ENCODE measurements at regions not wholly inside any gene's neighbourhood (a gene's known extent, or its start where the extent isn't known, plus 50 kb on each side); places are given as distances from the start of the nearest gene placed in this dataset.

GRCh38 chr2:34201099-34201498 is 602.0 kb upstream of the FAM98A start:
- Mint-ChIP-seq H3K27me3 (ENCODE audit: low read depth) (no peaks in the 10 kb centered on the region), H3K36me3 (ENCODE audit: low read depth) (no peaks in the 10 kb centered on the region), H3K27ac (no peak overlapping the region), H3K4me1 (ENCODE audit: low read depth) (no peaks in the 10 kb centered on the region), H3K4me3 (no peak overlapping the region), H3K9me3 (ENCODE audit: insufficient read depth) (peaks cover 4% of the 10 kb centered on the region)
- CTCF ChIA-PET = no interaction called here
- no peak for DNase-seq
- ATAC-seq = no peak
- POLR2A ChIA-PET = no interaction called here

DNA sequence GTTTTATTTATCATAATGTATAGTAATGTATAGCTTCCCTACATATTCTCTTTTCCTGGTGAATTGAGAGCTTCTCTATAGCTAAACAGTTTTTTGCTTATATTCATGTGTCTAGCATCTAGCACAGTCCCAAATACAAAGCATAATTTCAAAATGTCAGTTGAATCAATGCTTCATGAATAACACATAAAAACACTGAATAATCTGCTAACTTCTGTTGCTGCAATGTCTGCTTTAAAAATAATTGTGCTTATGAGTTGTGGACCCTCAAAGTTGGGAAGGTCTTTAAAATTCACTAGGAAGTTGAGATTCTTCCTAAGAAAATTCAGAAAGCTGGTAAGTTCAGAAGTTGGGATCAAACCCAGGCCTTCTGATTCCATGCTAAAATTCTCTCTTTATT is 600.9 kb upstream of the FAM98A start:
- no peaks in the 10 kb centered on the region for H3K36me3 Mint-ChIP-seq (ENCODE audit: low read depth)
- ChIA-PET CTCF (no interaction called here), POLR2A (no interaction called here)
- no peaks in the 10 kb centered on the region for H3K9me3 Mint-ChIP-seq (ENCODE audit: insufficient read depth)
- DNase-seq = no peak
- no peaks in the 10 kb centered on the region for H3K4me1 Mint-ChIP-seq (ENCODE audit: low read depth)
- ATAC-seq = no peak
- no peaks in the 10 kb centered on the region for H3K27me3 Mint-ChIP-seq (ENCODE audit: low read depth)
- H3K27ac Mint-ChIP-seq = no peak overlapping the region
- no peak overlapping the region for H3K4me3 Mint-ChIP-seq

DNA sequence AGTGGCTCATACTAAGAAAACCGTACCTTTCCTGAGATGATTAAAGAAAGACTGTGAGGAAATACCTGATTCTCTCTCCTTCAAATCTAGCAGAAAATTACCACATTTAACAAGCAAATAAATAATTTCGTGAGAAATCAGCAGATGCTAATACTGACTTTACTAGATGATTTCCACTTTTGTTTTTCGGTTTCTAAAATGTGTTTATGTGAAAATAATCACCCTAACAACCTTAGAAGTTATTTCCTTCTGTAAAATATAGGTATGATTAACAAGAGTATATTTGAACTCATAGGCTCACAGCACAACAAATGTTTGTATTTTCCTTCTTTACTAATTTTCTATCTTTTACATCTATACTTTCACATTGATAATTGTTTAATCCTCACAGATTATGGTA is 594.1 kb upstream of the FAM98A start:
- no peaks in the 10 kb centered on the region for H3K9me3 Mint-ChIP-seq (ENCODE audit: insufficient read depth)
- no peak for ATAC-seq
- H3K27me3 Mint-ChIP-seq (ENCODE audit: low read depth) = no peaks in the 10 kb centered on the region
- H3K27ac Mint-ChIP-seq = no peak overlapping the region
- H3K4me3 Mint-ChIP-seq = no peak overlapping the region
- POLR2A ChIA-PET = interaction anchor here (0.6 kb wide), 1 partner anchor 164 kb away, joined by 3 read pairs; no protein-coding TSS in a partner anchor
- H3K4me1 Mint-ChIP-seq (ENCODE audit: low read depth) = no peaks in the 10 kb centered on the region
- DNase-seq = no peak
- H3K36me3 Mint-ChIP-seq (ENCODE audit: low read depth) = no peaks in the 10 kb centered on the region
- CTCF ChIA-PET = no interaction called here

DNA sequence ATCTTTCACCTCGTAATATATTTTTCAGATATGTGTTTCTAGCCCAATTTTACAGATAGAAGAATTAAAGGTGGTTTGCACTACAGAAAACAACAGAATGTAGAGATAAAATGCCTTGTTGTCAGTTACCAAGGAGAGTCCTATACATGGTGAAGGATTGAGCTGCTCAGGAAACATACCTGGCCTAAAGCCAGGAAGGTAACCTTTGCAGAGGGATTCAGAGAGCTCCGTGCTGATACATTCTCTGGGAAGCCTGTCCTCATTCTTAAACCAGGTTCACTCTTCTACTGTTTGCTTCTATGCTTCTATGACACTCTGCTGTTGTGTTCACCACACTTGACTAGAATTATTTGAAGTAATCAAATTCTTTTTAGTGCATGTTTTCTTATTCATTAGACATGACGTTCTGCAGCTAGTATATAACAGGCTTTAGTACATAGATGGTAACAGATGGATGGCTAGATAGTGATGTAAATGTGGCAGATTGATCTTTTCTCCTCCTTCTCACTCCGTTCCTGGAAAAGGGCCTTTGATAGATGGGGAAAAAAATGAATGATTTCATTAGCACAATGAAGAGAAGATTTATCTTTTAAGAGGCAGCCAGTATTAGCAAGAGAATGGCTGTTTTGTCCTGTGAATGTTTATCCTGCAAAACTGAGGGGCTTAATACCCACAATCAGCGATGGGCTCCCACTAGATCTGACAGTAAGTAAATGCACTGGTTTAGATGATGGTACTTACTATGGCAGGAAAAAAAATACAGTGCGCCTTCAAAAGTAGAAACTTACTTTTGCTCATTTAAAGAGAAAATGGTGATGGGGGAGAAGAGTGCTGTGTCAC is 589.6 kb upstream of the FAM98A start:
- no peak for ATAC-seq
- no peak for DNase-seq
- ChIA-PET CTCF (no interaction called here), POLR2A (no interaction called here)
- no peaks in the 10 kb centered on the region for H3K9me3 Mint-ChIP-seq (ENCODE audit: insufficient read depth)
- H3K4me3 Mint-ChIP-seq = no peak overlapping the region
- no peak overlapping the region for H3K27ac Mint-ChIP-seq
- H3K36me3 Mint-ChIP-seq (ENCODE audit: low read depth) = no peaks in the 10 kb centered on the region
- H3K4me1 Mint-ChIP-seq (ENCODE audit: low read depth) = no peaks in the 10 kb centered on the region
- no peaks in the 10 kb centered on the region for H3K27me3 Mint-ChIP-seq (ENCODE audit: low read depth)

DNA sequence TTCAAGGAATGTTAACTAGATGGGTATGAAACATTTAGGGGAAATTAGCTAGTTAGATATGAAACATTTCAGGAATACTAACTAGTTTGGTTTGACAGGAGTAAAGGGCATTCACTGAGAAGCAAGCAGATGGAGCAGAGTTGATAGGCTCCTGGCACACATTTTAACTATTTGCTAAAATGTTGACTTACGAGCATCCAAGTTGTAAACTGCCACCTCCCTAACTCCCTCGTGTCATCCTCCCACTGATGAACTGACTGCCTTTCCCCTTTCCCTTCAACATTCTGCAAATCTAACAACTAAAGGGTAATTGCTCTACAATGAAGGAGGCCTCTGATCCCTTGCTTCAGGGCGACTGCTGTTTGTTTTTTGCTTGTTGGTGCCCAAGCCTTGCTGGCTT is 580.4 kb upstream of the FAM98A start:
- no peak overlapping the region for H3K4me3 Mint-ChIP-seq
- no peaks in the 10 kb centered on the region for H3K4me1 Mint-ChIP-seq (ENCODE audit: low read depth)
- ATAC-seq (no peak), DNase-seq (no peak)
- H3K9me3 Mint-ChIP-seq (ENCODE audit: insufficient read depth) = peaks cover 3% of the 10 kb centered on the region
- no peak overlapping the region for H3K27ac Mint-ChIP-seq
- no peaks in the 10 kb centered on the region for H3K27me3 Mint-ChIP-seq (ENCODE audit: low read depth)
- POLR2A ChIA-PET = no interaction called here
- CTCF ChIA-PET = no interaction called here
- H3K36me3 Mint-ChIP-seq (ENCODE audit: low read depth) = no peaks in the 10 kb centered on the region

DNA sequence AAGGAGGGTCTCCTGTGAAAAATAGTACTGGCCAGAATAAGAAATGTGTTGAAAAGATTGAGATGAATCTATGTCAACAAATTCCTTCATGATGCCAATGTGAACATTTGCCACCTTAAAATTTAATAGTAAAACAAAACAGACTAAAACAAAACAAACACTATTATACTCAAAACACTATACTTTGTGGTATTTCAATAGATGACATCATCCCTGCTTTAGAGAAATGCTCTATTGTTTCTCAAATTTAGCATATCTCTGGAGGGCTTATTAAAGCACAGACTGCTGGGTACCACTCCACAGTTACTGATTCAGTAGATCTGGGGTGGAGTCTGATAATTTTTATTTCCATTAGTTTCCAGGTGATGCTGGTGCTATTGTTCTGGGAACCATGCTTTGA is 579.4 kb upstream of the FAM98A start:
- H3K9me3 Mint-ChIP-seq (ENCODE audit: insufficient read depth) = peaks cover 3% of the 10 kb centered on the region
- H3K27me3 Mint-ChIP-seq (ENCODE audit: low read depth) = no peaks in the 10 kb centered on the region
- no peaks in the 10 kb centered on the region for H3K36me3 Mint-ChIP-seq (ENCODE audit: low read depth)
- no peak for ATAC-seq
- no peaks in the 10 kb centered on the region for H3K4me1 Mint-ChIP-seq (ENCODE audit: low read depth)
- no peak overlapping the region for H3K27ac Mint-ChIP-seq
- no peak overlapping the region for H3K4me3 Mint-ChIP-seq
- no peak for DNase-seq
- POLR2A ChIA-PET = no interaction called here
- CTCF ChIA-PET = no interaction called here

GRCh38 chr2:34176693-34177092 is 577.6 kb upstream of the FAM98A start:
- no peak overlapping the region for H3K27ac Mint-ChIP-seq
- peaks cover 3% of the 10 kb centered on the region for H3K9me3 Mint-ChIP-seq (ENCODE audit: insufficient read depth)
- DNase-seq (no peak), ATAC-seq (no peak)
- H3K36me3 Mint-ChIP-seq (ENCODE audit: low read depth) = no peaks in the 10 kb centered on the region
- ChIA-PET CTCF (no interaction called here), POLR2A (interaction anchor here (0.6 kb wide), 1 partner anchor 790 kb away, joined by 3 read pairs; no protein-coding TSS in a partner anchor)
- no peak overlapping the region for H3K4me3 Mint-ChIP-seq
- H3K27me3 Mint-ChIP-seq (ENCODE audit: low read depth) = no peaks in the 10 kb centered on the region
- H3K4me1 Mint-ChIP-seq (ENCODE audit: low read depth) = no peaks in the 10 kb centered on the region

DNA sequence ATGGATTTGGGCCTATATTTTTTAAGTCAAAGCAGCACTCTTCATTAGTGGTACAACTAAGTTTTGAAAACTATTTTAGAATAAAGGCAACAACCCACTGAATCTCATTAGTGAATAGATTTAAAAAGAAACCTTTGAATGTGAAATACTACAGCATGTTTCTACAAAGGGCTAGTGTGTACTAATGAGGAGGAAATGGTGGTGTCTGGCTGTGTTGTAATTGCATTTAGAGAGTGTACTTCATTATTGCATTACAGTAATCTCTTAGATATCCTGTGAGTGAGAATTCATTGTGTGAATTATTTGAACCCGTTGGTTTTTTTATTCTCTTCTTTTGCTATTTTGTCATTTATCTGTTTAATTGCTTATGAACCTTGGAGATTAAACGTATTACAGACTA is 575.4 kb upstream of the FAM98A start:
- Mint-ChIP-seq H3K27me3 (ENCODE audit: low read depth) (no peaks in the 10 kb centered on the region), H3K4me3 (no peak overlapping the region), H3K36me3 (ENCODE audit: low read depth) (no peaks in the 10 kb centered on the region), H3K27ac (no peak overlapping the region), H3K9me3 (ENCODE audit: insufficient read depth) (no peaks in the 10 kb centered on the region), H3K4me1 (ENCODE audit: low read depth) (no peaks in the 10 kb centered on the region)
- DNase-seq = no peak
- ChIA-PET CTCF (no interaction called here), POLR2A (no interaction called here)
- no peak for ATAC-seq

DNA sequence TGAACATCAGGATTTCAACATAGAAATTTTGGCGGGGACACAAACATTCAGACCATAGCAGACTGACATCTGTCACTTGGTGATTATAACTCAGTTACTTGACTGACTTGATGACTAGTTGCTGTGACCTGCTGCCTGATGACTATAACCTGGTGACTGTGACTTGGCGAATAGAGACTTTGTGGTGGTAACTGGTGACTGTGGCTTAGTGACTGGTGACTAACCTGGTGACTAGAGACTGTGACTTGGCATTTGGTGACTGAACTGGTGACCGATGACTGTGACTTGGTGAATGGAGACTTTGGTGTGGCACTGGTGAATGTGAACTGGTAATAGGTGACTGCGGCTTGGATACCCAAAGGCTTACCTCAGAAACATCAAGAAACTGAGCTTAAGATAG is 563.1 kb upstream of the FAM98A start:
- ATAC-seq = no peak
- CTCF ChIA-PET = no interaction called here
- no peak overlapping the region for H3K4me3 Mint-ChIP-seq
- no peaks in the 10 kb centered on the region for H3K4me1 Mint-ChIP-seq (ENCODE audit: low read depth)
- H3K36me3 Mint-ChIP-seq (ENCODE audit: low read depth) = no peaks in the 10 kb centered on the region
- no peaks in the 10 kb centered on the region for H3K27me3 Mint-ChIP-seq (ENCODE audit: low read depth)
- POLR2A ChIA-PET = no interaction called here
- H3K9me3 Mint-ChIP-seq (ENCODE audit: insufficient read depth) = no peaks in the 10 kb centered on the region
- no peak for DNase-seq
- H3K27ac Mint-ChIP-seq = no peak overlapping the region

DNA sequence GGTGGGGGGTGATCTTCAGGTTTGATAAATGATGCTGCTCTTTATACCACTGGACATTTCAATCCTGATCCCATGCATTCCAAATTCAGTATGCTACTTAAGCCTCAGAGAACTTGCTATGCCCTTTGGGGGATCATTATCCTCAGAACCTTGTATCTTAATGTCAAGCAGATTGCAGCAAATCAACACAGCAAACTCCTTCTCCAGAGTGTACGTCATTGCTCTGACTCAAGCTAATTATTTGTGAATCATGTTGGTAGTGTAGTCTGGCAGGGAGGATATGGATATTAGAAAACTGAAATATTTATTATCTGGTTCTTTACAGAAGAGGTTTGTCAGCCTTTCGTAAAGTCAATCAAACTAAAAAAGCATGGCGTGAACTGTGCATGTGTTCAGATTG is 562.5 kb upstream of the FAM98A start:
- H3K27me3 Mint-ChIP-seq (ENCODE audit: low read depth) = no peaks in the 10 kb centered on the region
- ATAC-seq (no peak), DNase-seq (no peak)
- no peaks in the 10 kb centered on the region for H3K4me1 Mint-ChIP-seq (ENCODE audit: low read depth)
- ChIA-PET POLR2A (no interaction called here), CTCF (no interaction called here)
- no peaks in the 10 kb centered on the region for H3K9me3 Mint-ChIP-seq (ENCODE audit: insufficient read depth)
- H3K36me3 Mint-ChIP-seq (ENCODE audit: low read depth) = no peaks in the 10 kb centered on the region
- no peak overlapping the region for H3K27ac Mint-ChIP-seq
- H3K4me3 Mint-ChIP-seq = no peak overlapping the region

DNA sequence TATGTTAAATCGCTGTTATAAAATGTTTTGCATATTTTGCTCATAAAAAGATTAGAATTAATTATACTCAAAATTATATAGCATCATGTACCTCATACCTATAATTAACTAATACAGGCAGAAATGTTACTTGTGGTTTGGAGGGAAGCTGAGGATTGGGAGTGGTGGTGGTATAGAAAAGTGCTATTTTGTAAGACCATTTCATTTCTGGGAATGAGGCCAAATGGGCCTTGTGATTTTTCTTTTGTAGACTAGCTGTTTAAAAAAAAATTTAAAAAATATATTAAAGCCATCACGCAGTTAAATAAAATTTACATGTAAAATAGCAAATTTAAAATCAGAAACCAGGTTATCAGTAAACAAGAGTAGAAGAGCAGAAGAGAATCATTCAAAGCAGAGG is 560.8 kb upstream of the FAM98A start:
- H3K36me3 Mint-ChIP-seq (ENCODE audit: low read depth) = no peaks in the 10 kb centered on the region
- H3K4me1 Mint-ChIP-seq (ENCODE audit: low read depth) = no peaks in the 10 kb centered on the region
- ATAC-seq = no peak
- CTCF ChIA-PET = no interaction called here
- no peak overlapping the region for H3K4me3 Mint-ChIP-seq
- H3K9me3 Mint-ChIP-seq (ENCODE audit: insufficient read depth) = no peaks in the 10 kb centered on the region
- POLR2A ChIA-PET = no interaction called here
- H3K27me3 Mint-ChIP-seq (ENCODE audit: low read depth) = no peaks in the 10 kb centered on the region
- no peak for DNase-seq
- no peak overlapping the region for H3K27ac Mint-ChIP-seq

GRCh38 chr2:34153484-34153883 is 554.4 kb upstream of the FAM98A start:
- ChIA-PET POLR2A (no interaction called here), CTCF (no interaction called here)
- no peak for ATAC-seq
- no peak for DNase-seq
- Mint-ChIP-seq H3K27me3 (ENCODE audit: low read depth) (no peaks in the 10 kb centered on the region), H3K4me3 (no peak overlapping the region), H3K9me3 (ENCODE audit: insufficient read depth) (no peaks in the 10 kb centered on the region), H3K36me3 (ENCODE audit: low read depth) (no peaks in the 10 kb centered on the region), H3K4me1 (ENCODE audit: low read depth) (no peaks in the 10 kb centered on the region), H3K27ac (no peak overlapping the region)

DNA sequence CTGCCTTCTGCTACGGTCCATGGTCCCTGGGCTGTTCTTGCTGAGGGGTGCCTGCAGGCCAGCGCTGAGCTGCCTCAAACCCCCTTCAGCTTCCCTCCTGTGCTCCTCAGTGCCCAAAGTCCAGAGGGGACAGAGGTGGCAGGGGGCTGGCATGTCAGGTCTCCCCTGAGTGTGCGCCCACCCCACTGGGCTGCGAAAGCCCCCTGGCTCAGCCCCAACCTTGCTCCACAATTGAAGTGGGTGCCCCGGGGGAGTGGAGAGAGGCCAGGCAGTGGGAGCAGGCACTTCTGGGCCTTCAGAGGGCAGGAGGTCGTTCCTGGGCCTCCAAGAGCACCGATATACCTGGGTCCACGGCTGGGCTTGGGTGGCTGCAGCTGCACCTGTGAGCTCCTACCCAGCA is 548.7 kb upstream of the FAM98A start:
- POLR2A ChIA-PET = no interaction called here

More for the DNA sequence above, 548.7 kb upstream of the FAM98A start:
- Mint-ChIP-seq H3K4me3 (no peak overlapping the region), H3K4me1 (ENCODE audit: low read depth) (no peaks in the 10 kb centered on the region), H3K27ac (no peak overlapping the region), H3K36me3 (ENCODE audit: low read depth) (no peaks in the 10 kb centered on the region), H3K9me3 (ENCODE audit: insufficient read depth) (peaks cover 3% of the 10 kb centered on the region), H3K27me3 (ENCODE audit: low read depth) (no peaks in the 10 kb centered on the region)
- no peak for DNase-seq
- no peak for ATAC-seq
- CTCF ChIA-PET = no interaction called here

Data from activated CD8-positive, alpha-beta T cell treated with anti-CD3 and anti-CD28 coated beads, Interleukin-2, amount 10 ng/mL, durations not matched to agents 7 days and 5 days (primary cell).